PC-3 (cell line): ENCODE measurements at regions not wholly inside any gene's neighbourhood (a gene's known extent, or its start where the extent isn't known, plus 50 kb on each side); places are given as distances from the start of the nearest gene placed in this dataset.

Experiments used
- EZH2phosphoT487 ChIP-seq: fragments of 300-600 bp; sonication (generic); IDR thresholded peaks from 2 replicates; pipeline ENCODE4 v1.6.1; 2018; ENCODE audit warnings: mild to moderate bottlenecking, antibody characterized with exemption, low read length, borderline replicate concordance
- TF ChIP-seq, protein P1 (sequence below): fragments of 300-600 bp; sonication (generic); conservative IDR thresholded peaks from 2 replicates; pipeline ENCODE4 v1.5.1; 2017; ENCODE audit warnings: antibody characterized with exemption, low read depth, mild to moderate bottlenecking, low read length

- TF ChIP-seq, protein P1, sequence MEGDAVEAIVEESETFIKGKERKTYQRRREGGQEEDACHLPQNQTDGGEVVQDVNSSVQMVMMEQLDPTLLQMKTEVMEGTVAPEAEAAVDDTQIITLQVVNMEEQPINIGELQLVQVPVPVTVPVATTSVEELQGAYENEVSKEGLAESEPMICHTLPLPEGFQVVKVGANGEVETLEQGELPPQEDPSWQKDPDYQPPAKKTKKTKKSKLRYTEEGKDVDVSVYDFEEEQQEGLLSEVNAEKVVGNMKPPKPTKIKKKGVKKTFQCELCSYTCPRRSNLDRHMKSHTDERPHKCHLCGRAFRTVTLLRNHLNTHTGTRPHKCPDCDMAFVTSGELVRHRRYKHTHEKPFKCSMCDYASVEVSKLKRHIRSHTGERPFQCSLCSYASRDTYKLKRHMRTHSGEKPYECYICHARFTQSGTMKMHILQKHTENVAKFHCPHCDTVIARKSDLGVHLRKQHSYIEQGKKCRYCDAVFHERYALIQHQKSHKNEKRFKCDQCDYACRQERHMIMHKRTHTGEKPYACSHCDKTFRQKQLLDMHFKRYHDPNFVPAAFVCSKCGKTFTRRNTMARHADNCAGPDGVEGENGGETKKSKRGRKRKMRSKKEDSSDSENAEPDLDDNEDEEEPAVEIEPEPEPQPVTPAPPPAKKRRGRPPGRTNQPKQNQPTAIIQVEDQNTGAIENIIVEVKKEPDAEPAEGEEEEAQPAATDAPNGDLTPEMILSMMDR: no peak
- no peak for TF ChIP-seq EZH2phosphoT487
Measured at GRCh38 chr5:38018016-38018415, 178.2 kb upstream of the GDNF start.
